Muscle of back (tissue), 3 donors: ENCODE measurements at regions not wholly inside any gene's neighbourhood (a gene's known extent, or its start where the extent isn't known, plus 50 kb on each side); places are given as distances from the start of the nearest gene placed in this dataset.

Experiments used
- DNase-seq, 3 donors: peaks; one replicate each; pipeline versions ENCODE4 v3.0.0 to v3.0.0-alpha.2; 2013

GRCh38 chr9:16025627-16026026, 472.8 kb downstream of the CCDC171 start:
- peak in 1 of 3 donors; percentile 18 for DNase-seq

GRCh38 chr9:16026886-16027285, 474.0 kb downstream of the CCDC171 start:
- DNase-seq, result no peak

- DNase-seq, result no peak
Measured at GRCh38 chr9:16028548-16028947, 475.7 kb downstream of the CCDC171 start.

- no peak for DNase-seq
Measured at GRCh38 chr9:16029046-16029615, 476.3 kb downstream of the CCDC171 start.

GRCh38 chr9:16029796-16030363, 477.0 kb downstream of the CCDC171 start:
- DNase-seq, result no peak

GRCh38 chr9:16030528-16031185, 477.8 kb downstream of the CCDC171 start:
- DNase-seq, result peak in 1 of 3 donors; percentile 85

GRCh38 chr9:16031486-16031885, 478.6 kb downstream of the CCDC171 start:
- no peak for DNase-seq

- DNase-seq, result no peak
Measured at GRCh38 chr9:16031971-16032370, 479.1 kb downstream of the CCDC171 start.

- DNase-seq, result no peak
Measured at GRCh38 chr9:16032799-16033198, 480.0 kb downstream of the CCDC171 start.

- DNase-seq, result no peak
Measured at GRCh38 chr9:16033253-16033652, 480.4 kb downstream of the CCDC171 start.

- DNase-seq, result peak in 1 of 3 donors; percentile 13
Measured at GRCh38 chr9:16033921-16034691, 481.3 kb downstream of the CCDC171 start.

- peak in 2 of 3 donors; percentile 54 to 80 for DNase-seq
Measured at GRCh38 chr9:16039218-16039987, 486.6 kb downstream of the CCDC171 start.

GRCh38 chr9:16039988-16040761, 487.3 kb downstream of the CCDC171 start:
- DNase-seq, result peak in 2 of 3 donors; percentile 16 to 63

- DNase-seq, result peak in 1 of 3 donors; percentile 54
Measured at GRCh38 chr9:16043756-16044578, 491.1 kb downstream of the CCDC171 start.

- DNase-seq, result peak in 1 of 3 donors; percentile 62
Measured at GRCh38 chr9:16044579-16044881, 491.7 kb downstream of the CCDC171 start.

GRCh38 chr9:16045651-16046280, 492.9 kb downstream of the CCDC171 start:
- DNase-seq, result no peak

- no peak for DNase-seq
Measured at GRCh38 chr9:16046713-16047112, 493.9 kb downstream of the CCDC171 start.

GRCh38 chr9:16048129-16048528, 495.3 kb downstream of the CCDC171 start:
- no peak for DNase-seq

- no peak for DNase-seq
Measured at GRCh38 chr9:16052146-16052545, 499.3 kb downstream of the CCDC171 start.
